NCI-H524 treated with DMSO at 0.1 percent for 48 hours (cell line): ENCODE measurements at regions not wholly inside any gene's neighbourhood (a gene's known extent, or its start where the extent isn't known, plus 50 kb on each side); places are given as distances from the start of the nearest gene placed in this dataset.

Source experiments
- DNase-seq: peaks from one replicate; lab custom pipeline; 2025; lab: John Stamatoyannopoulos, UW

DNA sequence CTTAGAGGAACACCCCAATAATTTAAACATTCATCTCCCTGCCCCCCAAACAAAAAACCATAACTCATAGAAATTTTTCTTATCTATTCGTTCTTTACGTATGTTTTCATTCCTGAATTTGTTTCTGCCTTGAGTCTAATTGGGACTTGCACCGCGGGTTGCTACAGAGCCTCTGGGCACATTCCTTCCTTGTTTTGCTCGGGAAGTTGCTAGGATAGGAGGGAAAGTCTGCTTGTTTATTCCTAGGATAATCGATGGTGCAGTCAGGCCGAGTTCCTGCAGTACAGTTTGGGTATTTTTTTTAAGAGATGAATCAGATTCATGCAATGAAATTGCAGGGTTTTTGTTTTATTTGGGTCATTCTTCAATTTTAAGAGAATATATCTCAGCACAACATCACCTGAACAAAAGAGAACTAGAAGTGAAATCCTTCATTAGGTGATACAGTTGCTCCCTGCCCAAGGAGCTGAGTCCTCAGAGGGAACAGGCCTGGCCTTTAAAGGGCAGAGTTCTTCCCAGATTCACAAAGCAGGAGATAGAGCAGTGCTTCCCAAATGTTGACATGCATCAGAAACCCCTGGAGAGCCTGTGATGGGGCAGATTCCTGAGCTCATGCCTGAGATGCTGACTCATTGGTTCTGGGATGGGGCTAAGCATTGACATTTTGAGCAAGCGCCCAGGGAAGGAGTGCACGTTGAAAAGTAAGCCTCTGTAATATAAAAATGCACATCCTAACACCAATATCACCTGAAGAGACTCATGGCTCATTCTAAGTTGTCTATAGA is 114.9 kb upstream of the FAM9B start:
- no peak for DNase-seq

DNA sequence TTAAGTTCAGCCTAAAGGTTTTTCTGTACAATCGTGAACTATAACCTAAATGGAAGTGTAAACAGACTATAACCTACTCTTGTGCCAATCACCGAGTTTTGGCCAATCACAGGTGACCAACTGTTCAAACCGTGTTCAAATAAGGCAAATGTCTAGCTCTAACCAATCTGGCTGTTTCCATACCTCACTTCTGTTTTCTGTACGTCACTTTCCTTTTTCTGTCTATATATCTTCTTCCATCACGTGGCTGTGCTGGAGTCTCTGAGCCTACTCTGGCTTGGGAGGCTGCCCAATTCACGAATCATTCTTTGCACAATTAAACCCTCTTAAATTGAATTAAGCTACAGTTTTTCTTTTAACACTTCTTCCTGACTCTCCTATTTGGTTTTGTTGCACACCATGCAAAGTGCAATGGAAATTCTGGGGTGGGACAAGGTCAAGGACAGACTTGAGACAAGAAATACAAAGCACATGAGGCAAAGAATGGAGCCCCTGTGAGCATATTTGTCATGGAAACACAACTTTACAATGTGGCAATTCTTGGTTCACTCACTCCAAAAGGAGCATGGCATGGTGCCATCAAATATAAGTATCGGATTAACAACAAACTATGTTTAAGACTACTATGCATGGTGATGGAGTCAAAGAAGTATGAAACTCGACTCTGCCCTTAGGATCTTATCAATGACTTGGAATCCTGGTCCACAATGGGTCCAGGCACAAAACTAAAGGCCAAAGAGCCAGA is 115.7 kb upstream of the FAM9B start:
- no peak for DNase-seq

DNA sequence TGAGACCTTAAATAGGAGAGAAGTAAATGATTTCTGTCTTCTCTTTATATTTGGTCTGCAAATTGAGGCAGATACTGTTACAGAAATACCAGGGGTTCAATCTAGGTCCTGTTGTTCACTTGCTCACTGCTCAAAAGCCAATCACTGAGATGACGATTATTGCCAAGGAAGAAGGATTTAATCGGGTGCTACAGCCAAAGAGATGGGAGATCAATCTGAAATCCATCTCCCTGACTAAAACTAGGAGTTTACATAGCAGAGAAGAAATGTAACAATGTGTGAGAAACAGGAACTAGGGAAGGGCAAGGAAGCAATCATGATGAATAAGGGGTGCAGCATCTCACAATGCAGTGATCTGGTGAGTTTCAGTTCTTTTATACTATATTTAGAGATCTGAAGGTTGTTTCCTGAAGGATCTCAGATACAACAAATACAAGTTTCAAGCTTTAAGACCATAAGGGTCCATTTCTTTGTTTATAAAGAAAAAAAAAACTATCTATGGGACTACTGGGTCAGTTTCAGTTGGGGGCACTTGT is 117.9 kb upstream of the FAM9B start:
- DNase-seq: no peak

DNA sequence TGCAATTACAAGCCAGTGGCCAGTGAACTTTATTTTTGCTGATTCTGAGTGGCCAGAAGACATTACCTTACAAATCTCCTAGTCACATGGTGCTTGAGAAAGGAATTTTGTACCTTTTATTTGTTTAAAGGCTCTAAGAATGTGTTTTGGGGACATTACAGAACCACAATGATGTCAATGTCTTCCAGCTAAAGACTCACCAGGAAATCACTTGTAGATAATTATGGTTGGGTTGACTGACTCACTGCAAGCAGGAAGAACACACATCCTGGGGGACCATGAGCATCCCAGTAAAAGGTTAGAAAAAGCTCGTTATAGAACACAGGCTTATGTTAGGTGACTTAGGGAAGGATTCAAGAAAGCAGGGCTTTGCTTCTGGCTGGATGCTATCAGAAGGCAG is 119.4 kb upstream of the FAM9B start:
- DNase-seq: no peak

GRCh38 chrX:9158611-9159010 is 124.7 kb upstream of the FAM9B start:
- DNase-seq: no peak

GRCh38 chrX:9160698-9161329 is 126.9 kb upstream of the FAM9B start:
- DNase-seq: no peak

DNA sequence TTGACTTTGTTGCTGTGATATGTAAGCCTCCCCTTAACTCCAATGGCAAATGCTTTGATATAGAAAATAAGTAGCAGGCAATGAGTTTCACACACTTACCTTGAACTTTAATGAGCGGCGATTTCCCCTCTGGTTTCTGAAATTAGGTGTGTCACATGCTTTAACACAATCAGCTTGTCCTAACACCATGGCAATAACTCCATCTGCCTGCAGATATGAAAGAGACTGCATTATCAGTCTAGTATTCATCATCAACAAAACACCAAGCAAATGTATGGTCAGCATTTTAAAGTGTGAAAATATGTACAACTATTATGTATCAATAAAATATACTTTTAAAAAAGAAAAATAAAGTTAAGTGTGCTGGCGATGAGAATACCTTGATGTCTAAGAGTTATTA is 128.8 kb upstream of the FAM9B start:
- DNase-seq: no peak

- no peak for DNase-seq
Measured at GRCh38 chrX:9163214-9163709, 129.3 kb upstream of the FAM9B start.

DNA sequence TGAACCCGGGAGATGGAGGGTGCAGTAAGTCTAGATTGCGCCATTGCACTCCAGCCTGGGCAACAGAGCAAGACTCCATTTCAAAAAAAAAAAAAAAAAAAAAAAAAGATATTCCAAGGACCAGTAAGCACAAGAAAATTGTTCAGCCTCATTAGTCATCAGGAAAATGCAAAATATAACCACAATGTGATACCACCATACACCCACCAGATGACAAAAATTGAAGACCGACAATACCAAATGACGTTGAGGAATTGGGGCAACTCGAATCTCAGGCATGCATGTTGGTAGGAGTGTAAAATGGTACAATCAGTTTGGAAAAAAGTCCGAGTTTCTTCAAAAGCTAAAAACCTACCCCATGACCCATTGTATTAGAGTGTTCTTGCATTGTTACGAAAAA is 130.2 kb upstream of the FAM9B start:
- no peak for DNase-seq

DNA sequence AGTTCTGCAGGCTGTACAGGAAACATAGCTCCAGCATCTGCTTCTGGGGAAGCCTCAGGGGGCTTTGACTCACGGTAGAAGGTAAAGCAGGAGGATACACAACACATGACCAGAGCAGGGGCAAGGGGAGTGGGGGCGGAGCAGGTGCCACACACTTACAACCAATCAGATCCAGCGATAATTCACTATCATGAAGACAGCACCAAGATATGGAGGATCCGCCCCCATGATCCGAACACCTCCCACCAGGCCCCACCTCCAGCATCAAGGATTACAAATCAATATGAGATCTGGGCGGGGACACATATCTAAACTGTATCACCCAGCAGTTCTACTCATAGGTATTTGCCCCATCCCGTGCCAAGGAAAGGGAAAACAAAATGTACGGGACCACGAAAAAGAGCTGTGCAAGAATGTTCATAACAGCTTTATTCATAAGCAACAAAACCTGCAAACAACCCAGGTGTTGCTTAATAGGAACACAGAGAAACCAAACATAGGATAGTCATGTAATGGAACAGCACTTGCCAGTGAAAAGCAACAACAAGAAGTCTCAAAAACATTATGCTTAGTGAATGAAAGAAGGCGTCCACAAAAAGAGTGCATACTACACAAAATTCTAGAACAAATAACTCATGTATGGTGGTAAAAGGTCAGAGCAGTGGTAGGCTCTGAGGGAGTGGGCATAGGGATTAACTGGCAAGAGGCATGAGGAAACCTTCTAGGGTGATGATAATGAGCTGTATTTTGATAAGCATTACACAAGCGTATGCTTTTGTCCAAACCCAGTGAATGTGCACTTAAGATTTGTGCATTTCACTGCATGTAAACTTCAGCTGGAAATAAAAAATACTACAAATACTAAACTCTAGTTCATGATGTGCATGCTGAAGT is 130.9 kb upstream of the FAM9B start:
- DNase-seq: no peak

- DNase-seq: no peak
Measured at GRCh38 chrX:9166584-9166944, 132.6 kb upstream of the FAM9B start.

- no peak for DNase-seq
Measured at GRCh38 chrX:9171841-9172463, 138.0 kb upstream of the FAM9B start.

- no peak for DNase-seq
Measured at GRCh38 chrX:9172464-9172850, 138.5 kb upstream of the FAM9B start.

DNA sequence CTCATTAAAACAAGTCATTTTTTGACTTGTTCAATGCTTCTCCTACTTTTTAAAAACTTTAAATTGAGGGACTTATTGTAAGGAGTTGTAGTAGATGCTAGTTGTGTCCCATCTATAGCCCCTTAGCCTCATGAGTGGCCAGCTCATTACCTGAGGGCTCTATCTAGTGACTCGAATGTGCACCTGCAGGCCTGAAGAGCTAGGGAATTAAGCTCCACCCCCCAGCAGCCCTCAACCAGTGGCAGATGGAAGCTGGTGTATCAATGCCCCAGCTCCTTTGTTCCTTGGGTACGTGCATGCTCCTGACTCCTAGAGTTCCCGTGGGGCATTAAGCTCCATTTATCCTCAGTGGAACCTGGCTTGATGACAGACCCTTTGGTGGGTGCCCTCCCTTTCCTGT is 146.7 kb upstream of the FAM9B start:
- no peak for DNase-seq

DNA sequence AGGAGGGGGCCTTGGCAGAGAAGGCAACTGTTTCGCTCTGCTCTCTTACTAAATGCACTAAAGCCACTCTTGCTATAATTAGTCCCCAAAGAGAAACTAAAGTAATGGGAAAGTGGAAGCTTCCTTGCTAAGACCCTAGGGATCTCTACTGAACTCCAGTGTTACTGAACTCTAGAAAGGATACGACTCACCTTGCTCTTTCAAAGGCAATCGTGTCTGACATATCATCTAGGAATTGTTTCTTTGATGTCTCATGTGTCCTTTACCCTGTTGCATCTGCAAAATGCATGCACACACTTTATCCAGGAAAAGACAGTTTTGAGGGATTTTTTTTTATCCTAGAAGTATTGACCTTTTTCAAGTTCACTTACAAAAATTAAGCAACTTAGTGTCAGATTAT is 148.1 kb upstream of the FAM9B start:
- no peak for DNase-seq

GRCh38 chrX:9183481-9183880 is 149.6 kb upstream of the FAM9B start:
- DNase-seq: no peak

DNA sequence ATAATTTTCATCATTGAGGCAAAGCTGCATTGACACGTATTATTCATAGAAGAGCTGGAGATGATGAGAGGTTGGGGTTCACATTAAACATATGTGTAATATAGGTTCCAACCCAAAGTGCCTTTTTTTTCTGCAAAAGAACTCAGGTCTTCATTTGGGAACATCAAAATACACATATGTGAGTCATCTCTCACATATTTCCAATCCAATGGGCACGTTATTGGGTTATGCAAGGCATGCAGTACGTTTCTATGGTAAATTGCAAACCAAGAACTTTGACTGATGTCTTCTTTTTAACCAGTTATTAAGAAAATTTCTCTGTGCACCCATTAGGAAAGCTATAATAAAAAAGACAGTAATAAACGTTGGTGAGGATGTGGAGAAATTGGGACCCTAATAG is 150.3 kb upstream of the FAM9B start:
- no peak for DNase-seq

DNA sequence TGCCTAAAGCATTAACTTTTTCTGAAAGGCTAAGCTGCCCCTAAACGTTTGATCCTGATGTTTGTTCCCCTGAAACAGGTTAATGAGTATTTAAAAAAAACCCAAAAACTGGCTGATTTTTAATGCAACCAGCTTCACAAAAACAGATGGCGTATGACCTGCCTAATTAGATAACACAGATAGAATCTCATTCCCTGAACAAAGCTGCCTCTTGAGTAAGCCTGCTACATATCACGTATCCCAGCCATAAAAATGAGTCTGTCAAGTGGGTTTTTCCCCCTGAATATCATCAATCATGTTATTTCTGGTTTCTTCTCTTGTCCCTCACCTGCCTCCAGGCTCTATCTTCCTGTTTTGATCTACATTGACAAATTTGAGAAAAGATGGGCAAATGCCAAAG is 154.2 kb upstream of the FAM9B start:
- peak; percentile 81 for DNase-seq

GRCh38 chrX:9189286-9189685 is 155.4 kb upstream of the FAM9B start:
- no peak for DNase-seq

DNA sequence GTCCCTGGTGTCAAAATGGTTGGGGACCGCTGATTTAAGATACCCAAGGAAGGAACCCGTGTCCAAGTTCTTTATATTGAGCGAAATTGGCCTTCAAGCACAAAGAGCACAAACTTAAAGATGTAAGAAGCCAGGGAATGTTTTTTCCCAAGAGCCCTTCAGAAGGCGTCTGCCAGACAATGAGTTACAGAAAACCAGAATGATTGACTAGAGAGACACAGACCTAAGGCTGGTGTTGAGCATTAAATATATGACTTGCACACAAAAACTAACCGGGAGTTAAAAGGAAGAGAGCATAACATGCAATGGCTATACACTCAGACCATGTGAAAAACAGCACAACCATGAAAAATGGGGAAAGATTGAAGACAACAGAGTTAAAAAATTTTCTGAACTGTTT is 157.5 kb upstream of the FAM9B start:
- no peak for DNase-seq

GRCh38 chrX:9195199-9195880 is 161.4 kb upstream of the FAM9B start:
- DNase-seq: no peak
